Mesenchymal stem cell (in vitro differentiated cells and primary cell): ENCODE measurements at regions not wholly inside any gene's neighbourhood (a gene's known extent, or its start where the extent isn't known, plus 50 kb on each side); places are given as distances from the start of the nearest gene placed in this dataset.
"Not testable (repeated sequence)": the region's sequence is repeated elsewhere in the genome, so short reads cannot be mapped to it uniquely, and the experiment has no call there.

ENCODE experiments used
- DNase-seq: peaks from one replicate; pipeline ENCODE4 v3.0.0-alpha.2; 2013
- H2AFZ ChIP-seq: one replicate; pipeline ENCODE4 v1.6.1; 2013; ENCODE audit warnings: low read depth, mild to moderate bottlenecking, control low read depth, inconsistent platforms, low read length, moderate library complexity
- H2AK5ac ChIP-seq: 2 replicates; pipeline ENCODE4 v1.6.1; 2013; ENCODE audit warnings: low read length, moderate library complexity, mild to moderate bottlenecking, inconsistent platforms; ENCODE audit not compliant: severe bottlenecking
- H2BK120ac ChIP-seq: one replicate; pipeline ENCODE4 v1.6.1; 2013; ENCODE audit warnings: low read depth, mild to moderate bottlenecking, inconsistent platforms, low read length, moderate library complexity
- H2BK12ac ChIP-seq, 2 experiments: one replicate each; pipeline ENCODE4 v1.6.1; 2013; ENCODE audit warnings: inconsistent platforms in 2 of 2, low read length in 2 of 2, mild to moderate bottlenecking in 2 of 2, moderate library complexity in 2 of 2, control low read depth in 1 of 2
- H2BK15ac ChIP-seq: one replicate; pipeline ENCODE4 v1.6.1; 2013; ENCODE audit warnings: mild to moderate bottlenecking, low read depth, inconsistent platforms; ENCODE audit not compliant: poor library complexity, severe bottlenecking
- H2BK5ac ChIP-seq: 2 replicates; pipeline ENCODE4 v1.6.1; 2013; ENCODE audit warnings: low read depth, mild to moderate bottlenecking, low read length, control low read depth, inconsistent platforms; ENCODE audit not compliant: poor library complexity, severe bottlenecking
- H3K14ac ChIP-seq, 2 experiments: one replicate each; pipeline ENCODE4 v1.6.1; 2013; ENCODE audit warnings: inconsistent platforms in 2 of 2, low read length in 2 of 2, control low read depth in 1 of 2, mild to moderate bottlenecking in 1 of 2, moderate library complexity in 1 of 2
- H3K18ac ChIP-seq, 2 experiments: one replicate each; pipeline ENCODE4 v1.6.1; 2013; ENCODE audit warnings: inconsistent platforms in 2 of 2, low read length in 2 of 2, control low read depth in 1 of 2, low read depth in 1 of 2, mild to moderate bottlenecking in 1 of 2
- H3K23ac ChIP-seq, 2 experiments: one replicate each; pipeline ENCODE4 v1.6.1; 2013; ENCODE audit warnings: inconsistent platforms in 2 of 2, low read length in 2 of 2, mild to moderate bottlenecking in 2 of 2, moderate library complexity in 2 of 2, control low read depth in 1 of 2
- H3K27ac ChIP-seq: 2 replicates; pipeline ENCODE4 v1.5.1; 2013; ENCODE audit warnings: mild to moderate bottlenecking, moderate library complexity, low read length, control low read depth, inconsistent platforms; ENCODE audit not compliant: poor library complexity, severe bottlenecking
- H3K27me3 ChIP-seq, 2 experiments: 2 replicates each; pipeline versions ENCODE4 v1.6.1 to v1.7.0; 2013; ENCODE audit warnings: low read length in 2 of 2, mild to moderate bottlenecking in 2 of 2, moderate library complexity in 2 of 2, control low read depth in 1 of 2, inconsistent platforms in 1 of 2; ENCODE audit not compliant: control insufficient read depth in 1 of 2, insufficient read depth in 1 of 2
- H3K36me3 ChIP-seq, 2 experiments: 2 replicates each; pipeline versions ENCODE4 v1.6.1 to v1.7.0; 2013; ENCODE audit warnings: low read length in 2 of 2, control low read depth in 1 of 2, inconsistent platforms in 1 of 2, low read depth in 1 of 2, mild to moderate bottlenecking in 1 of 2; ENCODE audit not compliant: insufficient read depth in 2 of 2, control insufficient read depth in 1 of 2
- H3K4ac ChIP-seq, 2 experiments: one replicate each; pipeline ENCODE4 v1.6.1; 2013; ENCODE audit warnings: inconsistent platforms in 2 of 2, low read length in 2 of 2, mild to moderate bottlenecking in 2 of 2, moderate library complexity in 2 of 2, control low read depth in 1 of 2, low read depth in 1 of 2
- H3K4me1 ChIP-seq: 2 replicates; pipeline ENCODE4 v1.6.1; 2013; ENCODE audit warnings: low read depth, low read length, control low read depth; ENCODE audit not compliant: control insufficient read depth, insufficient read depth
- H3K4me2 ChIP-seq: 2 replicates; pipeline ENCODE4 v1.6.1; 2013; ENCODE audit warnings: low read length, mild to moderate bottlenecking, inconsistent platforms; ENCODE audit not compliant: poor library complexity, severe bottlenecking
- H3K4me3 ChIP-seq, 2 experiments: 2 replicates each; pipeline versions ENCODE4 v1.5.1 to v1.7.0; 2013; ENCODE audit warnings: low read length in 2 of 2, mild to moderate bottlenecking in 2 of 2, control low read depth in 1 of 2, low read depth in 1 of 2; ENCODE audit not compliant: insufficient read depth in 1 of 2
- H3K79me1 ChIP-seq: replicated peaks from 2 replicates; pipeline ENCODE4 v1.6.1; 2013; ENCODE audit warnings: mild to moderate bottlenecking, control low read depth, low read length, inconsistent platforms; ENCODE audit not compliant: poor library complexity, severe bottlenecking
- H3K9ac ChIP-seq: 2 replicates; pipeline ENCODE4 v1.7.0; 2013; ENCODE audit warnings: mild to moderate bottlenecking, low read length, moderate library complexity
- H3K9me3 ChIP-seq: 2 replicates; pipeline ENCODE4 v1.7.0; 2013; ENCODE audit warnings: mild to moderate bottlenecking, low read length; ENCODE audit not compliant: control insufficient read depth
- H4K8ac ChIP-seq: one replicate; pipeline ENCODE4 v1.6.1; 2013; ENCODE audit warnings: inconsistent platforms, mild to moderate bottlenecking, low read length, moderate library complexity
- H4K91ac ChIP-seq: one replicate; pipeline ENCODE4 v1.6.1; 2013; ENCODE audit warnings: mild to moderate bottlenecking, low read length, inconsistent platforms
- WGBS: methylation state at CpG from one replicate; pipeline ENCODE4 v1.1.7; 2013; ENCODE audit warnings: mixed read lengths; 5-methylcytosine and 5-hydroxymethylcytosine counted together

GRCh38 chr1:95669638-95670037, 435.6 kb downstream of the RWDD3 start:
- not testable (repeated sequence) for H3K14ac ChIP-seq, H2BK12ac ChIP-seq, H3K4me3 ChIP-seq, H2AFZ ChIP-seq, H3K36me3 ChIP-seq, H3K27me3 ChIP-seq, H3K18ac ChIP-seq, H4K91ac ChIP-seq, H3K9ac ChIP-seq, H3K27ac ChIP-seq, H2BK120ac ChIP-seq, H3K4ac ChIP-seq, H4K8ac ChIP-seq, H3K23ac ChIP-seq, H3K4me2 ChIP-seq, H2AK5ac ChIP-seq, H3K79me1 ChIP-seq, H2BK15ac ChIP-seq, H2BK5ac ChIP-seq, H3K4me1 ChIP-seq, DNase-seq, H3K9me3 ChIP-seq
- WGBS = 98% methylated on average over 16 of the region's 29 CpGs

GRCh38 chr1:95671098-95671497, 437.1 kb downstream of the RWDD3 start:
- WGBS = 89% methylated on average over 1 of the region's 1 CpG
- no peak overlapping the region for H3K4ac ChIP-seq
- DNase-seq = no peak
- H3K18ac ChIP-seq = no peak overlapping the region
- no peak overlapping the region for H3K9ac ChIP-seq
- H3K9me3 ChIP-seq = peaks cover under 1% of the 10 kb centered on the region
- no peak overlapping the region for H3K23ac ChIP-seq
- H3K4me1 ChIP-seq = no peaks in the 10 kb centered on the region
- no peak overlapping the region for H3K14ac ChIP-seq
- H2AFZ ChIP-seq = no peak overlapping the region
- no peaks in the 10 kb centered on the region for H3K27me3 ChIP-seq
- no peaks in the 10 kb centered on the region for H3K36me3 ChIP-seq
- H4K8ac ChIP-seq = no peak overlapping the region
- H3K4me3 ChIP-seq = no peak overlapping the region
- no peak overlapping the region for H2AK5ac ChIP-seq
- H2BK12ac ChIP-seq = no peak overlapping the region
- no peak overlapping the region for H3K27ac ChIP-seq
- no peak overlapping the region for H4K91ac ChIP-seq
- H2BK5ac ChIP-seq = no peak overlapping the region
- H2BK120ac ChIP-seq = no peak overlapping the region
- no peak overlapping the region for H3K4me2 ChIP-seq
- H3K79me1 ChIP-seq = no peaks in the 10 kb centered on the region
- H2BK15ac ChIP-seq = no peak overlapping the region

GRCh38 chr1:95679262-95679661, 445.3 kb downstream of the RWDD3 start:
- Histone ChIP-seq H3K4me1 (no peaks in the 10 kb centered on the region), H3K9ac (no peak overlapping the region), H3K79me1 (no peaks in the 10 kb centered on the region), H2AFZ (no peak overlapping the region), H3K4me2 (no peak overlapping the region), H2BK12ac (no peak overlapping the region), H3K4me3 (no peak overlapping the region), H3K36me3 (no peaks in the 10 kb centered on the region), H2BK5ac (no peak overlapping the region), H3K18ac (no peak overlapping the region), H3K23ac (no peak overlapping the region), H4K8ac (no peak overlapping the region), H2BK120ac (no peak overlapping the region), H3K9me3 (no peaks in the 10 kb centered on the region), H3K14ac (no peak overlapping the region), H3K4ac (no peak overlapping the region), H3K27ac (no peak overlapping the region), H2BK15ac (no peak overlapping the region), H3K27me3 (no peaks in the 10 kb centered on the region), H2AK5ac (no peak overlapping the region), H4K91ac (no peak overlapping the region)
- no peak for DNase-seq
- 56% methylated on average over 4 of the region's 5 CpGs for WGBS

- Histone ChIP-seq H3K27me3 (no peaks in the 10 kb centered on the region), H2BK120ac (no peak overlapping the region), H3K4ac (no peak overlapping the region), H4K8ac (no peak overlapping the region), H3K18ac (no peak overlapping the region), H3K23ac (no peak overlapping the region), H2AK5ac (no peak overlapping the region), H3K4me1 (no peaks in the 10 kb centered on the region), H2BK12ac (no peak overlapping the region), H3K4me2 (no peak overlapping the region), H3K9ac (no peak overlapping the region), H3K14ac (no peak overlapping the region), H3K27ac (no peak overlapping the region), H2BK15ac (no peak overlapping the region), H3K9me3 (peaks cover 6% of the 10 kb centered on the region), H4K91ac (no peak overlapping the region), H2AFZ (no peak overlapping the region), H3K36me3 (no peaks in the 10 kb centered on the region), H3K79me1 (no peaks in the 10 kb centered on the region), H3K4me3 (no peak overlapping the region), H2BK5ac (no peak overlapping the region)
- WGBS = no CpG with 5 or more reads among the region's 2 CpGs
- DNase-seq = no peak
Measured at GRCh38 chr1:95685081-95685480, 451.1 kb downstream of the RWDD3 start.
